CD4-positive, alpha-beta T cell (primary cell): ENCODE measurements at regions not wholly inside any gene's neighbourhood (a gene's known extent, or its start where the extent isn't known, plus 50 kb on each side); places are given as distances from the start of the nearest gene placed in this dataset.

Experiments
- ATAC-seq: fragments of 200-7000 bp; cut with Tn5 transposase; one replicate; pipeline ENCODE4 v1.10.0; 2022; ENCODE audit warnings: mild to moderate bottlenecking; ENCODE audit not compliant: poor library complexity
- CTCF ChIA-PET: fragments of 350-600 bp; sonication (Branson Sonifier 250); formaldehyde crosslinking; loops from one replicate; lab custom pipeline; 2021; ENCODE audit warnings: antibody characterized with exemption, inconsistent platforms; lab: Charles Lee
- POLR2A ChIA-PET: fragments of 350-600 bp; sonication (Branson Sonifier 250); formaldehyde crosslinking; loops from one replicate; lab custom pipeline; 2021; ENCODE audit warnings: antibody characterized with exemption, inconsistent platforms; lab: Charles Lee
- DNase-seq, 14 experiments: peaks; one replicate each; pipeline ENCODE4 v3.0.0-alpha.2; 2013 to 2020; ENCODE audit warnings: mixed read lengths in 2 of 14
- H3K27ac ChIP-seq, 2 donors: one replicate each; pipeline versions ENCODE4 v1.5.1 to v1.7.0; 2013; ENCODE audit warnings: low read length in 2 of 2, low read depth in 1 of 2, mild to moderate bottlenecking in 1 of 2
- H3K27me3 ChIP-seq, 2 experiments: 1 replicate in 1 of 2; 2 replicates in 1 of 2; pipeline versions ENCODE4 v1.6.1 to v1.7.0; 2013; ENCODE audit warnings: low read length in 2 of 2, control low read depth in 1 of 2, mild to moderate bottlenecking in 1 of 2, moderate library complexity in 1 of 2; ENCODE audit not compliant: insufficient read depth in 2 of 2, control insufficient read depth in 1 of 2
- H3K36me3 ChIP-seq: one replicate; pipeline ENCODE4 v1.6.1; 2013; ENCODE audit warnings: low read length, control low read depth; ENCODE audit not compliant: insufficient read depth
- H3K4me1 ChIP-seq: one replicate; pipeline ENCODE4 v1.6.1; 2013; ENCODE audit warnings: low read length, control low read depth; ENCODE audit not compliant: insufficient read depth
- H3K4me3 ChIP-seq: one replicate; pipeline ENCODE4 v1.5.1; 2013; ENCODE audit warnings: mild to moderate bottlenecking, low read length, moderate library complexity
- H3K9me3 ChIP-seq, 2 experiments: 1 replicate in 1 of 2; 2 replicates in 1 of 2; pipeline versions ENCODE4 v1.6.1 to v1.7.0; 2013; ENCODE audit warnings: low read length in 2 of 2, mild to moderate bottlenecking in 2 of 2, control low read depth in 1 of 2, moderate library complexity in 1 of 2; ENCODE audit not compliant: control insufficient read depth in 1 of 2, insufficient read depth in 1 of 2
- H3K27ac Mint-ChIP-seq: one replicate; pipeline ENCODE4 v1.8.0; 2020; ENCODE audit warnings: mixed read lengths
- H3K27me3 Mint-ChIP-seq: one replicate; pipeline ENCODE4 v1.8.0; 2021; ENCODE audit warnings: mixed read lengths
- H3K36me3 Mint-ChIP-seq: one replicate; pipeline ENCODE4 v1.8.0; 2021; ENCODE audit warnings: low read depth, mixed read lengths
- H3K4me1 Mint-ChIP-seq: one replicate; pipeline ENCODE4 v1.8.0; 2021; ENCODE audit warnings: low read depth, mixed read lengths
- H3K4me3 Mint-ChIP-seq: one replicate; pipeline ENCODE4 v1.8.0; 2020; ENCODE audit warnings: mild to moderate bottlenecking, mixed read lengths
- H3K9me3 Mint-ChIP-seq: one replicate; pipeline ENCODE4 v1.8.0; 2020; ENCODE audit warnings: mixed read lengths
- CTCF ChIP-seq: fragments of 200-600 bp; IDR thresholded peaks from one replicate; pipeline ENCODE4 v1.8.0; 2022; ENCODE audit warnings: antibody characterized with exemption, mild to moderate bottlenecking
- intact Hi-C, 2 experiments: fragments of 100-400 bp; cut with DNase I in 1 of 2; cut with micrococcal nuclease in 1 of 2; formaldehyde crosslinking; loops; one replicate each; pipeline versions ENCODE4 v1.15.1 to v1.9.0; 2023 to 2025; cut with DNase I, micrococcal nuclease

DNA sequence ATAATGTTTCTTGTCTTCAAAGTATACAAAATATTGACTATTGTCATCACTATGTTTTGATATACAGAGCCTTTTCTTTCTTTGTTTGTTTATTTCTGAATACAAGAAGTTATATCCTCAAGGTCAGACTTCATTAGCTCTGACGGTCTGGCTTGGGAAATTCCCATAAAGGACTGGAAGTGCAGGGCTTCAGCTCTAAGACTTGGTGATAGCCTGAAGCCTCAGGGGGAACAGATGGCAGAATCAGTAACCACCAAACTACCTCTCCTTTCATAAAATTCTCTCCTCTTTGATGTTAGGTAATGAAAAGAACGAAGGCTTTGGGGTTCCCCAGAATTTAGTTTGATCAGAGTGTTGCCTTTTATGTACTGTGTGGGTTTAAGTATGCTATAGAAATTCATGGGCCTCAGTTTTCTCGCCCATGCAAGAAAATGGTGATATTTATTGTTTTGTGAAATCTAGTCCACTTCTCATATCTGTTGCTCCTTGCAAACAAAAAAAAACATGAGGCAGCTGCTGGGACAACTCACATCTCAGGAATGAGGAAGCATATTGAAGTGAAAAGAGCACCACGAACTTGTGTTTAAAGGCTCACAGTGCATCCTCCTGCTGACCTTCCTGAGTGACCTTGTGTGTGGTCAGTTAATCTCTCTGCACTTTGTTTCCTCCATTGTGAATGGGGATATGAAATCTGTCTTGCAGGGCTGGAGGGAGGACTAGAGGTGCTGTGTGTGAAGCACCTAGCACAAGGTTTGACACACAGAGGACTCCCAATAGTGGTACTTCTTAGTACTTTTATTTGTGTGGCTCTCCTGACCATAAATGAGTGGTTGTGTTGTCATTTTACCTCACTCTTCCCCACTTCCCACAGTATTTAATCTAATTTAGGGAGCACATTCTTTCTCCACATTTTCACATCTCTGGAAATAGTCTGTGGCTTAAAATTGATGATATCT lies 569.8 kb upstream of the IL12A start:
- H3K4me1 ChIP-seq, result no peaks in the 10 kb centered on the region
- Mint-ChIP-seq H3K27ac (no peak overlapping the region), H3K36me3 (no peaks in the 10 kb centered on the region), H3K27me3 (no peaks in the 10 kb centered on the region), H3K9me3 (peaks cover 5% of the 10 kb centered on the region), H3K4me3 (no peak overlapping the region), H3K4me1 (no peaks in the 10 kb centered on the region)
- ChIA-PET POLR2A (no interaction called here), CTCF (no interaction called here)
- H3K9me3 ChIP-seq, result no peaks in the 10 kb centered on the region
- H3K36me3 ChIP-seq, result no peaks in the 10 kb centered on the region
- no peak for TF ChIP-seq CTCF
- H3K4me3 ChIP-seq, result no peak overlapping the region
- no peaks in the 10 kb centered on the region for H3K27me3 ChIP-seq
- no peak overlapping the region for H3K27ac ChIP-seq
- ATAC-seq, result no peak
- intact Hi-C loops, result no loop called here
- no peak for DNase-seq

- no peak for TF ChIP-seq CTCF
- DNase-seq, result no peak
- H3K36me3 ChIP-seq, result no peaks in the 10 kb centered on the region
- Mint-ChIP-seq H3K4me1 (no peaks in the 10 kb centered on the region), H3K9me3 (peaks cover 2% of the 10 kb centered on the region), H3K36me3 (no peaks in the 10 kb centered on the region), H3K27ac (no peak overlapping the region), H3K27me3 (no peaks in the 10 kb centered on the region), H3K4me3 (no peak overlapping the region)
- no peaks in the 10 kb centered on the region for H3K27me3 ChIP-seq
- no peaks in the 10 kb centered on the region for H3K4me1 ChIP-seq
- H3K27ac ChIP-seq, result no peak overlapping the region
- H3K4me3 ChIP-seq, result no peak overlapping the region
- POLR2A ChIA-PET, result no interaction called here
- intact Hi-C loops, result no loop called here
- peaks cover 0 to 3% of the 10 kb centered on the region in 2 experiments for H3K9me3 ChIP-seq
- CTCF ChIA-PET, result no interaction called here
- no peak for ATAC-seq
These were observed 558.9 kb upstream of the IL12A start for GRCh38 chr3:159429702-159430101.

DNA sequence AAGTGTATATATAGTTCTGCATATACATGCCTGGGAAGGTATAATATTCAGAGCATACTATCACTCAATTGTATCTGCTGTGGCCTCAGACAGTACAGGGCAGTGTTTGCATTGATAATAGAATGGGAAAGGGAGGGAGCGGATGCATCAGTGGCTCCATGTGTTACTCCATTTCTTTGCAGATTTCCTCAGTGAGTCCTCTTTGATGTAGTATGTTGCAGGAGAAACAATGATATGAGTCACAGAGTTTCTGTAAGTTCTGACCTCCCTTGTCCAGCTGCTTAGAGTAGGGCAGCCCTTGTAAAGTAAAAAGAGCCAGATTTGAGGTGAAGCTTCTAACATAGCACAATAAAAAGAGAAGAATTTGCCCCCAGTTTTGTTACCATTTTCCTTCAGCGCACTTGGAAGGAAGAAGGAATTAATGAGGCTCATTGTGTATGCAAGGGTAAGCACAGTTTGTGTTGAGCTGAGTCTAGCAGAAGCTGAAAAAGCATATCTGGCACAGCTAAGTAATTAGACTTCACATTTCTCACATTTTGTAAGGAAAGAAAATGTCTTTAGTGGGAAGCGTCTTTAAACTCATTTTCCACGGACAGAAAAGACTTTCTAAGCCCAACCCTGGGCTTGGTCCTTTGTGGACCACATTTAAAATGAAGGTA lies 555.8 kb upstream of the IL12A start:
- no peak overlapping the region for H3K27ac ChIP-seq
- ChIA-PET CTCF (no interaction called here), POLR2A (no interaction called here)
- peaks cover 0 to 3% of the 10 kb centered on the region in 2 experiments for H3K9me3 ChIP-seq
- H3K9me3 Mint-ChIP-seq, result no peaks in the 10 kb centered on the region
- H3K4me1 ChIP-seq, result no peaks in the 10 kb centered on the region
- TF ChIP-seq CTCF, result no peak
- no peak for ATAC-seq
- no peaks in the 10 kb centered on the region for H3K4me1 Mint-ChIP-seq
- H3K27me3 Mint-ChIP-seq, result no peaks in the 10 kb centered on the region
- DNase-seq, result no peak
- no peak overlapping the region for H3K27ac Mint-ChIP-seq
- no peak overlapping the region for H3K4me3 ChIP-seq
- no peaks in the 10 kb centered on the region for H3K27me3 ChIP-seq
- no peaks in the 10 kb centered on the region for H3K36me3 Mint-ChIP-seq
- intact Hi-C loops, result no loop called here
- no peak overlapping the region for H3K4me3 Mint-ChIP-seq
- no peaks in the 10 kb centered on the region for H3K36me3 ChIP-seq
